ENCODE measurements at regions not wholly inside any gene's neighbourhood (a gene's known extent, or its start where the extent isn't known, plus 50 kb on each side); places are given as distances from the start of the nearest gene placed in this dataset.

GRCh38 chr5:125154301-125155110, 408.1 kb upstream of the ZNF608 start:
- no peak for TF ChIP-seq CTCF (IDR thresholded peaks at IDR 0.05)
- no peak for TF ChIP-seq NPAS2 (CRISPR knock-in tag; IDR thresholded peaks at IDR 0.05; ENCODE audit: borderline replicate concordance)
- no peak for TF ChIP-seq HMGXB4 (CRISPR knock-in tag; IDR thresholded peaks at IDR 0.05; ENCODE audit: borderline replicate concordance)
- no peak for TF ChIP-seq PBX3 (IDR thresholded peaks at IDR 0.05)
